Osteoblast (primary cell): ENCODE measurements at regions not wholly inside any gene's neighbourhood (a gene's known extent, or its start where the extent isn't known, plus 50 kb on each side); places are given as distances from the start of the nearest gene placed in this dataset.

Experiments
- DNase-seq: peaks from one replicate; pipeline ENCODE4 v3.0.0; 2011; ENCODE audit warnings: low spot score, mixed read lengths; ENCODE audit not compliant: insufficient read length; ENCODE audit errors: missing footprints
- H2AFZ ChIP-seq: 2 replicates; pipeline ENCODE4 v1.6.0; 2011; ENCODE audit warnings: mild to moderate bottlenecking, low read length
- H3K27ac ChIP-seq: 2 replicates; pipeline ENCODE4 v1.5.1; 2011; ENCODE audit warnings: mild to moderate bottlenecking, low read depth, low read length, moderate library complexity
- H3K27me3 ChIP-seq: 2 replicates; pipeline ENCODE4 v1.6.0; 2012; ENCODE audit warnings: mild to moderate bottlenecking, control low read depth, inconsistent platforms, low read length, moderate library complexity; ENCODE audit not compliant: insufficient read depth
- H3K36me3 ChIP-seq: 2 replicates; pipeline ENCODE4 v1.5.1; 2011; ENCODE audit warnings: mild to moderate bottlenecking, low read length, control low read depth, moderate library complexity; ENCODE audit not compliant: insufficient read depth
- H3K4me1 ChIP-seq: 2 replicates; pipeline ENCODE4 v1.5.1; 2011; ENCODE audit warnings: mild to moderate bottlenecking, low read length, control low read depth, moderate library complexity; ENCODE audit not compliant: insufficient read depth
- H3K4me2 ChIP-seq: 2 replicates; pipeline ENCODE4 v1.6.0; 2011; ENCODE audit warnings: mild to moderate bottlenecking, low read length; ENCODE audit not compliant: insufficient read depth
- H3K4me3 ChIP-seq: fragments of 200-600 bp; sonication (generic); 3 replicates; pipeline ENCODE4 v1.5.1; 2012; ENCODE audit warnings: mild to moderate bottlenecking, low read length, inconsistent platforms; ENCODE audit not compliant: insufficient read depth
- H3K79me2 ChIP-seq: 2 replicates; pipeline ENCODE4 v1.6.0; 2012; ENCODE audit warnings: mild to moderate bottlenecking, low read length, control low read depth, inconsistent platforms; ENCODE audit not compliant: insufficient read depth
- H3K9me3 ChIP-seq: 2 replicates; pipeline ENCODE4 v1.5.1; 2011; ENCODE audit warnings: low read depth, low read length, control low read depth
- H4K20me1 ChIP-seq: 2 replicates; pipeline ENCODE4 v1.6.0; 2012; ENCODE audit warnings: mild to moderate bottlenecking, low read length, control low read depth; ENCODE audit not compliant: insufficient read depth
- TF ChIP-seq, protein P1 (sequence below): IDR thresholded peaks from 2 replicates; pipeline ENCODE4 v1.5.1; 2011; ENCODE audit warnings: mild to moderate bottlenecking, low read depth, low read length, moderate library complexity; ENCODE audit errors: extremely low read depth

DNA sequence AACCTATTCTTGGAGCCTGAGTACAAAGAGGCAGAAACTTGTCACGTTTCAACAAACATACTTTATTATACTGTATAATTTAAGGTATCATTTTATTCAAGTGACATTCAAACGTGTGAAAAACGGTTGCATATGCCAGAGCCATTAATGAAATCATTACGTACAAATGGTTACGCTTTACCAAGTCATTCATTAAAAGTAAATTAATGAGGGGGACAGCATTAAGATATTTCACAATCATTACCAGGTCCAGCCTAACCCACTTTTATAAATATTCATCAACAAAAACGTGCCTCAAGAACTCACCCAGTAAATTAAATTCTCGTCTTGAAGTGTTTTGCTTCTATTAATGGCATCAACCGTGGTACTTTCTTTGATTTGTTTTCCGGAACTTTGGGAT, 253.0 kb downstream of the RPS24 start:
- Histone ChIP-seq H3K4me1 (no peaks in the 10 kb centered on the region), H3K27me3 (no peaks in the 10 kb centered on the region), H3K9me3 (no peaks in the 10 kb centered on the region), H3K4me2 (no peak overlapping the region), H3K4me3 (no peak overlapping the region), H3K79me2 (no peaks in the 10 kb centered on the region), H2AFZ (no peak overlapping the region), H4K20me1 (no peaks in the 10 kb centered on the region), H3K27ac (no peak overlapping the region), H3K36me3 (no peaks in the 10 kb centered on the region)
- TF ChIP-seq, protein P1, sequence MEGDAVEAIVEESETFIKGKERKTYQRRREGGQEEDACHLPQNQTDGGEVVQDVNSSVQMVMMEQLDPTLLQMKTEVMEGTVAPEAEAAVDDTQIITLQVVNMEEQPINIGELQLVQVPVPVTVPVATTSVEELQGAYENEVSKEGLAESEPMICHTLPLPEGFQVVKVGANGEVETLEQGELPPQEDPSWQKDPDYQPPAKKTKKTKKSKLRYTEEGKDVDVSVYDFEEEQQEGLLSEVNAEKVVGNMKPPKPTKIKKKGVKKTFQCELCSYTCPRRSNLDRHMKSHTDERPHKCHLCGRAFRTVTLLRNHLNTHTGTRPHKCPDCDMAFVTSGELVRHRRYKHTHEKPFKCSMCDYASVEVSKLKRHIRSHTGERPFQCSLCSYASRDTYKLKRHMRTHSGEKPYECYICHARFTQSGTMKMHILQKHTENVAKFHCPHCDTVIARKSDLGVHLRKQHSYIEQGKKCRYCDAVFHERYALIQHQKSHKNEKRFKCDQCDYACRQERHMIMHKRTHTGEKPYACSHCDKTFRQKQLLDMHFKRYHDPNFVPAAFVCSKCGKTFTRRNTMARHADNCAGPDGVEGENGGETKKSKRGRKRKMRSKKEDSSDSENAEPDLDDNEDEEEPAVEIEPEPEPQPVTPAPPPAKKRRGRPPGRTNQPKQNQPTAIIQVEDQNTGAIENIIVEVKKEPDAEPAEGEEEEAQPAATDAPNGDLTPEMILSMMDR: no peak
- DNase-seq: no peak

DNA sequence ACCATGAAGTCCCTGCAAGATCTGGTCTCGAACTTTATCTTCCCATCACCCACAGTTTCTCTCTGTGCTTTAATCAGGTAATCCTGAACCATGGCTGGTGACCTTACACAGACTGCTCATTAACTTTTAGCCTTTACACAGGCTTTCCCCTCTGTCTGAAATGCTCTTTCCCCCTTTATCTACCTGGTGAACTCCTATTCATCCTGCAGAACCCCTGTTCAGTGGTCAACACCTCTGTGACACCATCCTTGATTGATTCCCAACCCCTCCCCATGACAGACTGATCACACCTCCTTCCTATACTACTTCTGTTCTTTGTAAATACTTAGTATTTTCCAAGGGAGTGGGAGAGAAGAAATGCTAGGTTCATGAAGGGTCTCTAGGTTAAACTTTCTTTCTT, 254.0 kb downstream of the RPS24 start:
- no peaks in the 10 kb centered on the region for H3K9me3 ChIP-seq
- TF ChIP-seq, protein P1: no peak

DNA sequence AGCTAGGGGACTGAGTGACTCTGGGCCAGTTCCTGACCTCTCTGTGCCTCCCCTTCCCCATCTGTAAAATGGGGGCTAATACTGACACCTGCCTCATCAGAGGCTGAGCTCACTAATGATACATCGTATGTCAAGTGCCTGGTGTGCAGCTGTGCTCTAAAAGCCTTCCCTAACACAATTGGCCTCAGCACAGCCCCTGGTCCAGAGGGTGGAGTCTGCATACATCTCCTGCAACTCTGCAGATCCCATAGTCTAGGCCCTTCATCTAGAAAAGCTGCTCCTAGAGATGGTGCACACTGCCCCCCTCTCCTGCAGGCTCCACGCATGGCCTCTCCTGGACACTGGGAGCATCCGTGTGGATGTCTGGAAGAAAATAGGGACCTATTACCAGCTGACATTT, 255.0 kb downstream of the RPS24 start:
- TF ChIP-seq, protein P1: no peak
- no peak for DNase-seq
- Histone ChIP-seq H3K79me2 (no peaks in the 10 kb centered on the region), H4K20me1 (no peaks in the 10 kb centered on the region), H2AFZ (no peak overlapping the region), H3K36me3 (no peaks in the 10 kb centered on the region), H3K9me3 (no peaks in the 10 kb centered on the region), H3K4me3 (no peak overlapping the region), H3K27me3 (no peaks in the 10 kb centered on the region), H3K4me2 (no peak overlapping the region), H3K27ac (no peak overlapping the region), H3K4me1 (no peaks in the 10 kb centered on the region)

More for the DNA sequence above, 254.0 kb downstream of the RPS24 start:
- no peak overlapping the region for H2AFZ ChIP-seq
- H3K36me3 ChIP-seq: no peaks in the 10 kb centered on the region
- no peak overlapping the region for H3K4me2 ChIP-seq
- H4K20me1 ChIP-seq: no peaks in the 10 kb centered on the region
- no peaks in the 10 kb centered on the region for H3K4me1 ChIP-seq
- DNase-seq: no peak
- H3K27ac ChIP-seq: no peak overlapping the region
- H3K79me2 ChIP-seq: no peaks in the 10 kb centered on the region
- H3K27me3 ChIP-seq: no peaks in the 10 kb centered on the region
- no peak overlapping the region for H3K4me3 ChIP-seq

DNA sequence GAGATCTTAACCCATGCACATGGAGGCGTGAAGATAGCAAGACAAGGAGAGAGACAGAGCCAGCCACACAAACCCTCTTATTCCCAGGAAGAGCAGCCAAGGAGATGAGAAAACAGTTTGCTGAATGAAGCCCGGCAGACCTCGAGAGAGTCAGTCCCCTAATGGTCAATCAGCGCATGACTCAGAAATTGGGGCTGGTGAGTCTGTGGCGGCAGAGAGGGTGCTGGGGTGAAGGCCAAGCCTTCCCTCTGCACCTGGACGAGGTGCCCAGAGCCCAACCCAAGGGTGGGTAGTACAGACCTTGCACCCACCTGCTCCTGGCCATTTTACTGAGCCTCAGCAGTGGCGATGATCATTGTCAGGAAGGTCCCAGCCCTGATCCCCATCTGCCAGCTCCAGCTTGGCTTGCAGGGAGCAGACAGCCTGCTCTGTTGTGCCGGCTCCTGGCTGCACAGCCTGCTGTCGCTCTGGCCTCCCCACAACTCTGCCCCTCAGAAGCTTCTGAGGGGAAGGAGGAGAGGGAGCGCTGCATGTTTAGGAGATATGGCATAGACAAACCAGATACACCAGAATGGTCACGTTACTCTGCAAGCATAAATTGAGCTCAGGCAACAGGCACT, 256.6 kb downstream of the RPS24 start:
- TF ChIP-seq, protein P1: no peak
- Histone ChIP-seq H2AFZ (no peak overlapping the region), H3K27ac (no peak overlapping the region), H3K4me2 (no peak overlapping the region), H3K4me3 (no peak overlapping the region), H3K9me3 (no peaks in the 10 kb centered on the region), H3K79me2 (no peaks in the 10 kb centered on the region), H3K36me3 (no peaks in the 10 kb centered on the region), H4K20me1 (no peaks in the 10 kb centered on the region), H3K4me1 (no peaks in the 10 kb centered on the region), H3K27me3 (no peaks in the 10 kb centered on the region)
- no peak for DNase-seq
